ENCODE measurements at regions not wholly inside any gene's neighbourhood (a gene's known extent, or its start where the extent isn't known, plus 50 kb on each side); places are given as distances from the start of the nearest gene placed in this dataset.
"Not testable (repeated sequence)": the region's sequence is repeated elsewhere in the genome, so short reads cannot be mapped to it uniquely, and the experiment has no call there.

DNA sequence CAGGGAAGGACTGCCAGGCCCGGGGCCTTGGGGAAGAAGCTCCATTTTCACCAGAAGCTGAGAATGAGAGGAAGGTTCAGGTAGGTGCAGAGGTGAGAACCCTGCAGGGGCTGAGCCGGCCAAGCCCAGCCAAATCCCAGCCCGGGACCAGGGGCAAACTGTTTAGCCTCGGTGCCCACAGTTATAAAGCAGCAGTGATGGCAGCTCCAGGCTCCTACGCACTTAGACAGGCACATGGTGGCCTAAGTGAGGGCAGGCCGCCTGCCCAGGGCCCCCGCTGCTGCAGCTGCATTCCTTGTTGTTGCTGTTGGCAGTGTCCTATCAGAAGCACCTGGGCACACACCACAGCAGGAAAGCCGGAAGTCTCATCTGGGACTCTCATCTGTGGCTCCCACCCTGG, 159.9 kb upstream of the FOXD4L5 start:
- DNase-seq (ENCODE audit: low read depth) = no peak
- TF ChIP-seq, protein P1, sequence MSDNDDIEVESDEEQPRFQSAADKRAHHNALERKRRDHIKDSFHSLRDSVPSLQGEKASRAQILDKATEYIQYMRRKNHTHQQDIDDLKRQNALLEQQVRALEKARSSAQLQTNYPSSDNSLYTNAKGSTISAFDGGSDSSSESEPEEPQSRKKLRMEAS (IDR thresholded peaks at IDR 0.05; ENCODE audit: low read depth, low read length) = no peak
- TF ChIP-seq MYC (IDR thresholded peaks at IDR 0.05; ENCODE audit: low read depth, low read length) (no peak), POLR2A (IDR thresholded peaks at IDR 0.05; ENCODE audit: extremely low read depth, insufficient read length) (no peak), CTCF (IDR thresholded peaks at IDR 0.05; ENCODE audit: low read depth, low read length) (no peak)
- H3K4me3 ChIP-seq (ENCODE audit: low read depth, low read length) = no peak overlapping the region

DNA sequence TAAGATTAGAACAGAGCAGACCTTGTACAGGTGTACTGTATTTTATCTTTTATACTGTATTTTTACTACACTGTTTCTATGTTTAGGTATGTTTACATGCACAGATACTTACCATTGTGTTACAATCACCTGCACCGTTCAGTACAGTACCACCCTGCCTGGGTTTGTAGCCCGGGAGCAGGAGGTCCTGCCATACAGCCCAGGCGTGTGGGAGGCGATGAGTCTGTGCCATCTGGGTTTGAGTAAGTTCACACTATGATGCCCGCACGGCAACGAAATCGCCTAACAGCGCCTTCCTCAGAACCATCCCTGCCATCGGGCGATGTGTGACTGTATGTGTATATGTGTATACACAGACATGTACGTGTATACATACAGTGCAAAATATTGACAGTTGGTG, 157.1 kb upstream of the FOXD4L5 start:
- not testable (repeated sequence) for H3K4me3 ChIP-seq (ENCODE audit: low read depth, low read length); DNase-seq (ENCODE audit: low read depth)

DNA sequence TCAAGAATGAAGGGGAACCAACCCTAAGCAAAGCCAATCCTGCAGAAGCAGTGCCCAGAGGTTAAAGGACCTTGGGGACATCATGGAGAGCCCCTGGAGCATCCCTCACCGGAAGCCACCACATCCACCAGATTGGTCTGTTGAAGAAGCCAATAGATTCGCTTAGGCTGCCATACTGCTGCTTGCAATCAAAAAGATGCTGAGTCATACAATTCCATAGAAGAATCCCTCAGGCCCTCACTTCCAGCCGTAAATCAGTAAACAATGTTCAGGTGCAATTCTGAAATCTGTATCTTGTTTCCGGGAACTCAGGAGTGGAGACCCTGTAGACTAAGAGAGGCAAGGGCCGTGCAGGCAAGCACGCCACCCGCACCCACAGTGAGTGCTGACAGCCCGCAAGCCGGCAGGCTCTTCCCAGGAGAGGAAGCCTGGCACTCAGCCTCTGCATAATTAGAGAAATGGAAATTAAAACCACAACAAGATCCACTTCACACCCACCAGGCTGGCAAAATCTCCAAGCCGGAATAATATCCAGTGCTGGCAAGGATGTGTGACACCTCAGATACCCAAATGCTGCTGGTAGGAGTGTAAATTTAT, 156.4 kb upstream of the FOXD4L5 start:
- not testable (repeated sequence) for DNase-seq (ENCODE audit: low read depth)

DNA sequence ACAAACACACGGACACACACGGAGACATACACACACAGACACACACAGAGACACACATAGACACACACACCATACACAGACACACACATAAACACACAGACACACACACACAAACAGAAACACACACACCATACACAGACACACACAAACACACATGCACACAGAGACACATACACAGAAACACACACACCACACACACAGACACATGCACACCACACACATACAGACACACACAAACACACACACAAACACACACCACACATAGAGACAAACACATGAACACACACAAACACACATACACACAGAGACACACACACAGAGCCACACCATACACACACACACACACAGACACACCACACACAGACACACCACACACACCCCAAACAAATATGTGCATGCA, 152.7 kb upstream of the FOXD4L5 start:
- no peak overlapping the region for H3K4me3 ChIP-seq (ENCODE audit: low read depth, low read length)
- TF ChIP-seq CTCF (IDR thresholded peaks at IDR 0.05; ENCODE audit: low read depth, low read length) (no peak), POLR2A (IDR thresholded peaks at IDR 0.05; ENCODE audit: extremely low read depth, insufficient read length) (no peak), MYC (IDR thresholded peaks at IDR 0.05; ENCODE audit: low read depth, low read length) (no peak)
- TF ChIP-seq, protein P1 (IDR thresholded peaks at IDR 0.05; ENCODE audit: low read depth, low read length) = no peak
- no peak for DNase-seq (ENCODE audit: low read depth)

More for the DNA sequence above, 156.4 kb upstream of the FOXD4L5 start:
- H3K4me3 ChIP-seq (ENCODE audit: low read depth, low read length) = not testable (repeated sequence)

DNA sequence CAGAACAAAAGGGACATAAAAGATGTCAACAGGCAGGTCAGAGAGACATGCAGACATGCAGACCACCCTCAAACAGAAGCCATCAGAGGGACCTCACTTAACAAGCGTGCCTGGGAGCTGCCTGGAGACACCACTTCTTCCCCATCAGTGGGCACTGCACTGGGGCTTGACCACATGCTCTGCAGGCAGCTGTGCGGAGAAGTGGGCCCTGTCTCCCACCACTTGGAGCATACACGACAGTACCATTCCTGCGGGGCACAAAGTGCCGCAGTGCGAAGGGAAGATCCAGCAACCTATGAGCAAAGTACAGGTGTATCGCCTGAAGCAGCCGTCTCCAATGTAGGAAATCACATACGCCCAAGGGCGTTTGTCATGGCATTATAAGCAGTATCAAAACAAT, 150.5 kb upstream of the FOXD4L5 start:
- TF ChIP-seq CTCF (IDR thresholded peaks at IDR 0.05; ENCODE audit: low read depth, low read length) (no peak), POLR2A (IDR thresholded peaks at IDR 0.05; ENCODE audit: extremely low read depth, insufficient read length) (no peak), MYC (IDR thresholded peaks at IDR 0.05; ENCODE audit: low read depth, low read length) (no peak)
- TF ChIP-seq, protein P1 (IDR thresholded peaks at IDR 0.05; ENCODE audit: low read depth, low read length) = no peak
- DNase-seq (ENCODE audit: low read depth) = no peak

DNA sequence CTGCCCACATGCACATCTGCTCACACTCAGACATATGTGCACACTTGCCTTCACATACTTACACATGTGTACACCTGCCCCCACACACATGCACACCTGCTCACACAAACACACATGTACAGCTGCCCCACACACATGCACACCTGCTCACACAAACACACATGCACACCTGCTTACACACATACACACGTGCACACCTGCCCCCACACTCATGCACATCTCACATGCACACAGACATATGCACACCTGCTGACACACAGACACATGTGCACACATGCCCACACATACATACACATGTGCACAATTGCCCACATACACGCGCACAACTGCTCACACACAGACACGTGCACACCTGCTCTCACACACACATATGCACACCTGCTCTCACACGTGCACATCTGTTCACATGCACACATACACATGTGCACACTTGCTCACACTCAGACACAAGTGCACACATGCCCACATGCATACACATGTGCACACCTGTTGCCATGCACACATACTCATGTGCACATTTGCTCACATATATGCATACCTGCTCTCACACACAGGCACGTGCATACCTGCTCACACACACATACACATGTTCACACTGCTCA, 147.8 kb upstream of the FOXD4L5 start:
- TF ChIP-seq POLR2A (IDR thresholded peaks at IDR 0.05; ENCODE audit: extremely low read depth, insufficient read length) = no peak
- TF ChIP-seq MYC (IDR thresholded peaks at IDR 0.05; ENCODE audit: low read depth, low read length) = no peak
- TF ChIP-seq, protein P1 (IDR thresholded peaks at IDR 0.05; ENCODE audit: low read depth, low read length) = no peak
- no peak for TF ChIP-seq CTCF (IDR thresholded peaks at IDR 0.05; ENCODE audit: low read depth, low read length)
- DNase-seq (ENCODE audit: low read depth) = no peak
- H3K4me3 ChIP-seq (ENCODE audit: low read depth, low read length) = no peak overlapping the region

More for the DNA sequence above, 150.5 kb upstream of the FOXD4L5 start:
- H3K4me3 ChIP-seq (ENCODE audit: low read depth, low read length) = no peak overlapping the region

DNA sequence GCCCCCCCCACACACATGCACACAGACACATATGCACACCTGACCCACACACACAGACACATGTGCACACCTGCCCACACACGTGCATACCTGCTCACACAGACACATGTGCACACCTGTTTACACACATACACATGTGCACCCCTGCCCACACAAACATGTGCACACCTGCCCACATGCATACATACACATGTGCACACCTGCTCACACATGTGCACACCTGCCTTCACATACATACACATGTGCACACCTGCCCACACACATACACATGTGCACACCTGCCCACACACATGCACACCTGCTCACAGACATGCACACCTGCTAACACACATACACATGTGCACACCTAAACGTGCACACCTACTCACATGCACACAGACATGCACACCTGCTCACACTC, 147.0 kb upstream of the FOXD4L5 start:
- no peak overlapping the region for H3K4me3 ChIP-seq (ENCODE audit: low read depth, low read length)
- TF ChIP-seq CTCF (IDR thresholded peaks at IDR 0.05; ENCODE audit: low read depth, low read length) (no peak), MYC (IDR thresholded peaks at IDR 0.05; ENCODE audit: low read depth, low read length) (no peak), POLR2A (IDR thresholded peaks at IDR 0.05; ENCODE audit: extremely low read depth, insufficient read length) (no peak)

More for the DNA sequence above, 147.0 kb upstream of the FOXD4L5 start:
- no peak for DNase-seq (ENCODE audit: low read depth)

Data from NB4 (cell line).